HEK293T (cell line): ENCODE measurements at regions not wholly inside any gene's neighbourhood (a gene's known extent, or its start where the extent isn't known, plus 50 kb on each side); places are given as distances from the start of the nearest gene placed in this dataset.

ENCODE experiments used
- ARNT ChIP-seq: fragments of 450-650 bp; IDR thresholded peaks from 2 replicates; pipeline ENCODE4 v1.6.1; 2017; ENCODE audit warnings: mild to moderate bottlenecking
- BHLHE40 ChIP-seq: fragments of 450-650 bp; IDR thresholded peaks from 2 replicates; pipeline ENCODE4 v1.6.1; 2016; ENCODE audit warnings: mild to moderate bottlenecking, moderate library complexity, borderline replicate concordance
- ELF4 ChIP-seq: fragments of 450-650 bp; IDR thresholded peaks from 2 replicates; pipeline ENCODE4 v1.6.1; 2017; ENCODE audit warnings: antibody characterized with exemption
- FOXM1 ChIP-seq: fragments of 450-650 bp; IDR thresholded peaks from 2 replicates; pipeline ENCODE4 v1.6.1; 2017; ENCODE audit warnings: mild to moderate bottlenecking, borderline replicate concordance
- PKNOX1 ChIP-seq: fragments of 450-650 bp; IDR thresholded peaks from 2 replicates; pipeline ENCODE4 v1.6.1; 2016
- SP1 ChIP-seq: fragments of 450-650 bp; IDR thresholded peaks from 2 replicates; pipeline ENCODE4 v1.6.1; 2017
- SUZ12 ChIP-seq: fragments of 450-650 bp; IDR thresholded peaks from 2 replicates; pipeline ENCODE4 v1.6.1; 2016; ENCODE audit warnings: mild to moderate bottlenecking

- no peak for TF ChIP-seq BHLHE40
- TF ChIP-seq PKNOX1 = no peak
- TF ChIP-seq FOXM1 = no peak
- no peak for TF ChIP-seq SP1
- no peak for TF ChIP-seq ARNT
- no peak for TF ChIP-seq ELF4
- no peak for TF ChIP-seq SUZ12
Measured at GRCh38 chr3:22118542-22118941, 367.5 kb upstream of the ZNF385D start.
